22Rv1 (cell line): ENCODE measurements at regions not wholly inside any gene's neighbourhood (a gene's known extent, or its start where the extent isn't known, plus 50 kb on each side); places are given as distances from the start of the nearest gene placed in this dataset.

ENCODE experiments used
- H3K27ac ChIP-seq: fragments of 450-650 bp; 2 replicates; pipeline ENCODE4 v1.5.1; 2017
- CTCF ChIP-seq: fragments of 450-650 bp; IDR thresholded peaks from 2 replicates; pipeline ENCODE4 v1.5.1; 2017; ENCODE audit warnings: mild to moderate bottlenecking
- ZFX ChIP-seq: fragments of 450-650 bp; IDR thresholded peaks from 2 replicates; pipeline ENCODE4 v1.6.1; 2017; ENCODE audit warnings: antibody characterized with exemption, borderline replicate concordance

GRCh38 chr16:48659940-48660339 lies 50.0 kb upstream of the N4BP1 start:
- TF ChIP-seq ZFX = no peak
- no peak for TF ChIP-seq CTCF
- no peak overlapping the region for H3K27ac ChIP-seq
